ENCODE measurements at regions not wholly inside any gene's neighbourhood (a gene's known extent, or its start where the extent isn't known, plus 50 kb on each side); places are given as distances from the start of the nearest gene placed in this dataset.

GRCh38 chr9:1492156-1492555 is 442.0 kb downstream of the DMRT2 start:
- no peak overlapping the region for H3K4me3 ChIP-seq (ENCODE audit: low read depth, low read length)
- no peak for DNase-seq (ENCODE audit: low read depth)
- TF ChIP-seq, protein P1, sequence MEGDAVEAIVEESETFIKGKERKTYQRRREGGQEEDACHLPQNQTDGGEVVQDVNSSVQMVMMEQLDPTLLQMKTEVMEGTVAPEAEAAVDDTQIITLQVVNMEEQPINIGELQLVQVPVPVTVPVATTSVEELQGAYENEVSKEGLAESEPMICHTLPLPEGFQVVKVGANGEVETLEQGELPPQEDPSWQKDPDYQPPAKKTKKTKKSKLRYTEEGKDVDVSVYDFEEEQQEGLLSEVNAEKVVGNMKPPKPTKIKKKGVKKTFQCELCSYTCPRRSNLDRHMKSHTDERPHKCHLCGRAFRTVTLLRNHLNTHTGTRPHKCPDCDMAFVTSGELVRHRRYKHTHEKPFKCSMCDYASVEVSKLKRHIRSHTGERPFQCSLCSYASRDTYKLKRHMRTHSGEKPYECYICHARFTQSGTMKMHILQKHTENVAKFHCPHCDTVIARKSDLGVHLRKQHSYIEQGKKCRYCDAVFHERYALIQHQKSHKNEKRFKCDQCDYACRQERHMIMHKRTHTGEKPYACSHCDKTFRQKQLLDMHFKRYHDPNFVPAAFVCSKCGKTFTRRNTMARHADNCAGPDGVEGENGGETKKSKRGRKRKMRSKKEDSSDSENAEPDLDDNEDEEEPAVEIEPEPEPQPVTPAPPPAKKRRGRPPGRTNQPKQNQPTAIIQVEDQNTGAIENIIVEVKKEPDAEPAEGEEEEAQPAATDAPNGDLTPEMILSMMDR (IDR thresholded peaks at IDR 0.05; ENCODE audit: control insufficient read depth, extremely low read depth, insufficient read depth) = no peak

DNA sequence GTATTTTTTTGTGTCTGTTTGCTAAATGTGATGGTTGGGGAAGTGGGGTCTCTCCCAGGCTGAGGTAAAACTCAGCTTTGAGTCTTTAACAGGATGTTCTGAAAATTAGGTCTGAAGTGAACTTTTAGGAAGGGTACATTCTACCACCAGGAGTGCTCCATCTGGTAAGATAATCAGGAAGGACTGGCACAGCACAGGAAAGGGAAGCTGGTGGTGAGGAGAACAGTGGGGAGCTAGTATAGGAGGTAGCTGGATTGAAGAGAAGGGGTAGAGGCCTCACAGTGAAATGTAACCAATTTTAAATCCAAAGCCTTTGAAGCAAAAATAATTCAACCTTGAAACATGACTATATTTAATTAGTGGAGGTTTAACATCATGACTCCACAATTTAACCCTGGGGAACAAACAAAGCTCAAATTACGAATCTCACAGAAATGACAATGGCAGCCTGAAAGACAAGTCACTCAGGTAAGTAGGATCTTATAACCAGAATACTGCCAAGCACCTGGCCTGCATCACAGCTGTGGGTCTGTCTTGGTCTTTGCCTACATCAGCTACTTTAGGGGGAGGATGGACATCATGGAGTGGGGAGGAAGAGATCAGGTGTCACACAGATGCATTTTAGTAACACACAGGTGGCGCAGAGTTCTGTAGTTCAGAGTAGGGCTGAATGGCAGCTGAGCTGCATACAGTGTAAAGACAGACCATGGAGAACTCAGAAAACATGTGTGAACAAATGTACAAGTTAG is 445.3 kb downstream of the DMRT2 start:
- H3K4me3 ChIP-seq (ENCODE audit: low read depth, low read length) = no peak overlapping the region
- no peak for DNase-seq (ENCODE audit: low read depth)
- TF ChIP-seq, protein P1 (IDR thresholded peaks at IDR 0.05; ENCODE audit: control insufficient read depth, extremely low read depth, insufficient read depth) = no peak

- TF ChIP-seq, protein P1 (IDR thresholded peaks at IDR 0.05; ENCODE audit: control insufficient read depth, extremely low read depth, insufficient read depth) = no peak
- DNase-seq (ENCODE audit: low read depth) = no peak
- H3K4me3 ChIP-seq (ENCODE audit: low read depth, low read length) = no peak overlapping the region
These were observed 455.3 kb downstream of the DMRT2 start for GRCh38 chr9:1505489-1505888.

DNA sequence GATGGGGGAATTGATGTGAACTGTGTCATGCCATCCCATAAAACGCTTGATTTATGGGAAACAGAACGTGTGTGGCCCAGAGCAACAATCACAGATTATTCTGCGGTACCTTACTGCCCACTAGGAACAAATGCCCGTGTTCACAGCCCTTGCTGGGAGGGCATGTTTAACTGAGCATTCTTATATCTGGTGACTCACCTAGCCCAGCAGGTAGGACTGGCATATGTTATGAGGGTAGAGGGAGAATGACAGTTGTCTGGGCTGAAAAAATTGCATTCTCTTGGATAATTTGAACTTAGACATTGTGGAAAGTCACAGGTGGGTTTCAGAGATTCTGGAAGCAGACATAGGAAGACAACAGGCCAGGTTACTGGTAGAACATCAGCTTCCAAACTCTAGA is 460.6 kb downstream of the DMRT2 start:
- TF ChIP-seq, protein P1 (IDR thresholded peaks at IDR 0.05; ENCODE audit: control insufficient read depth, extremely low read depth, insufficient read depth) = no peak
- H3K4me3 ChIP-seq (ENCODE audit: low read depth, low read length) = no peak overlapping the region
- no peak for DNase-seq (ENCODE audit: low read depth)

DNA sequence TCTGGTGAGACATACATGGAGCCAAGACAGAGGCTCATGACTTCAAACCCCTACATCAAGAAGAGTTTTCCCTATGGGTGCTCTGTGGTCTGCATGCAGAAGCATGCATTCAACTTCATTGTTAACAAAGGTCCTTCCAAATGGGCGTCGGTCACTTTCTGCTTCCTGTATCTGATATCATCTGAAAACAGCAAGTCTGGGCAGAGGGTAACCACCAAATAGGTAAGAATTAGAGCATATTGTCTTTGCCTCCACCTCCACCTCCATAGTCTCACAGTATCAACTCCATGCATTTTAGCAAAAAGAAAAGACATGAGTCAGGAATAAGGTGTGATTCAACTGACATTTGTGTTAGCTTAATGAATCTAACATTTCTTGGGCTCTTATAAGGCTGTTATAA is 462.9 kb downstream of the DMRT2 start:
- no peak for DNase-seq (ENCODE audit: low read depth)
- TF ChIP-seq, protein P1 (IDR thresholded peaks at IDR 0.05; ENCODE audit: control insufficient read depth, extremely low read depth, insufficient read depth) = no peak
- H3K4me3 ChIP-seq (ENCODE audit: low read depth, low read length) = no peak overlapping the region

DNA sequence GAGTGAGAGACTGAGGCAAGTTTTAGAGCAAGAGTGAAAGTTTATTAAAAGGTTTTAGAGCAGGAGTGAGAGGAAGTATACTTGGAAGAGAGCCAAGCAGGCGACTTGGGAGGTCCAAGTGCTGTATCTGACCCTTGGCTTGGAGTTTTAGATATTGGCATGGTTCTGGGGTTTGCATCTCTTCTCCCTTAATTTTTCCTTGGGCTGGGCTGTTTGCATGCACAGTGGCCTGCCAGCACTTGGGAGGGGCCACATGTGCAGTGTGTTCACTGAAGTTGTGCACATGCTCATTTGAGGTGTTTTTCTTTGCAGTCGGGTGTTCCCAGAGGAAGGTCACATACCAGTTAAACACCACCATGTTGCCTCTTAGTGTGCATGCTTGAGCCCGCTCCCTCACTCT is 464.1 kb downstream of the DMRT2 start:
- no peak overlapping the region for H3K4me3 ChIP-seq (ENCODE audit: low read depth, low read length)
- TF ChIP-seq, protein P1 (IDR thresholded peaks at IDR 0.05; ENCODE audit: control insufficient read depth, extremely low read depth, insufficient read depth) = no peak
- no peak for DNase-seq (ENCODE audit: low read depth)
